ENCODE measurements at regions not wholly inside any gene's neighbourhood (a gene's known extent, or its start where the extent isn't known, plus 50 kb on each side); places are given as distances from the start of the nearest gene placed in this dataset.

GRCh38 chr10:3869036-3869435 is 84.0 kb upstream of the KLF6 start:
- Histone ChIP-seq H4K20me1 (replicated peaks; ENCODE audit: control insufficient read depth, extremely low read depth, insufficient read depth, low read length) (no peaks in the 10 kb centered on the region), H3K27me3 (ENCODE audit: control insufficient read depth in 2 of 2, insufficient read depth in 2 of 2, low read length in 2 of 2) (no peaks in the 10 kb centered on the region), H3K4me3 (replicated peaks in 1 of 3; ENCODE audit: insufficient read depth in 1 of 3, low read depth in 1 of 3, low read length in 3 of 3) (no peak overlapping the region), H3K9ac (replicated peaks; ENCODE audit: extremely low read depth, insufficient read depth, low read length) (no peak overlapping the region), H3K4me2 (ENCODE audit: insufficient read depth, low read length) (no peak overlapping the region), H3K4me1 (ENCODE audit: control insufficient read depth, extremely low read depth, insufficient read depth, low read length) (no peaks in the 10 kb centered on the region), H3K36me3 (ENCODE audit: control insufficient read depth in 2 of 2, extremely low read depth in 1 of 2, insufficient read depth in 2 of 2, low read length in 2 of 2) (no peaks in the 10 kb centered on the region), H3K9me3 (replicated peaks; ENCODE audit: control insufficient read depth, insufficient read depth, low read length) (no peaks in the 10 kb centered on the region), H3K79me2 (ENCODE audit: control insufficient read depth, insufficient read depth, low read length) (no peaks in the 10 kb centered on the region), H2AFZ (ENCODE audit: low read depth, low read length) (no peak overlapping the region), H3K27ac (ENCODE audit: insufficient read depth, low read depth, low read length) (no peak overlapping the region), H3K9me1 (replicated peaks; ENCODE audit: control insufficient read depth, extremely low read depth, insufficient read depth, low read length) (no peaks in the 10 kb centered on the region)
- intact Hi-C loops (cut with micrococcal nuclease), result no loop called here
- ChIA-PET POLR2A (no interaction called here), CTCF (no interaction called here)
- BruUV-seq (replicated peaks), result no TSS peak
- TF ChIP-seq JUN (IDR thresholded peaks at IDR 0.05; ENCODE audit: borderline replicate concordance, insufficient read depth, insufficient read length, low read depth) (no peak), GATA2 (IDR thresholded peaks at IDR 0.05; ENCODE audit: insufficient read depth, insufficient read length, low read depth, low read length) (no peak), MYC (IDR thresholded peaks at IDR 0.05; ENCODE audit: low read depth, low read length) (no peak), FOS (IDR thresholded peaks at IDR 0.05; ENCODE audit: borderline replicate concordance, insufficient read depth, low read length) (no peak), POLR2AphosphoS5 (IDR thresholded peaks at IDR 0.05; ENCODE audit: insufficient read depth, low read depth, low read length) (no peak), EZH2 (IDR thresholded peaks at IDR 0.05; ENCODE audit: borderline replicate concordance, low read depth, low read length, severe bottlenecking) (no peak), POLR2A (IDR thresholded peaks at IDR 0.05; ENCODE audit: low read depth, low read length) (no peak), MAX (IDR thresholded peaks at IDR 0.05; ENCODE audit: insufficient read depth, insufficient read length) (no peak), CTCF (IDR thresholded peaks at IDR 0.05; ENCODE audit: extremely low read depth in 1 of 2, insufficient read depth in 1 of 2, low read depth in 1 of 2, low read length in 2 of 2) (no peak)
- DNase-seq (ENCODE audit: low read depth, low spot score) (no peak), FAIRE-seq (no peak)
- dilution Hi-C loops (cut with MboI; ENCODE audit: extremely low pct_ligation_motif_present, low sequenced_read_pairs), result no loop called here
